ENCODE measurements at regions not wholly inside any gene's neighbourhood (a gene's known extent, or its start where the extent isn't known, plus 50 kb on each side); places are given as distances from the start of the nearest gene placed in this dataset.

GRCh38 chr2:196434217-196434616, 205.3 kb upstream of the CCDC150 start:
- WGBS, 2 donors: 87 to 91% methylated on average over 5 of the region's 5 CpGs
- Histone ChIP-seq H3K27me3 (no peaks in the 10 kb centered on the region), H3K36me3 (no peaks in the 10 kb centered on the region), H3K9me3 (no peaks in the 10 kb centered on the region), H3K4me1 (no peaks in the 10 kb centered on the region), H3K4me3 (replicated peaks in 1 of 3) (no peak overlapping the region), H3K27ac (no peak overlapping the region)
- no peak for TF ChIP-seq POLR2A (IDR thresholded peaks at IDR 0.05)
- no peak for TF ChIP-seq CTCF (IDR thresholded peaks at IDR 0.05)
- intact Hi-C loops (cut with DNase I): no loop called here
- DNase-seq: no peak

DNA sequence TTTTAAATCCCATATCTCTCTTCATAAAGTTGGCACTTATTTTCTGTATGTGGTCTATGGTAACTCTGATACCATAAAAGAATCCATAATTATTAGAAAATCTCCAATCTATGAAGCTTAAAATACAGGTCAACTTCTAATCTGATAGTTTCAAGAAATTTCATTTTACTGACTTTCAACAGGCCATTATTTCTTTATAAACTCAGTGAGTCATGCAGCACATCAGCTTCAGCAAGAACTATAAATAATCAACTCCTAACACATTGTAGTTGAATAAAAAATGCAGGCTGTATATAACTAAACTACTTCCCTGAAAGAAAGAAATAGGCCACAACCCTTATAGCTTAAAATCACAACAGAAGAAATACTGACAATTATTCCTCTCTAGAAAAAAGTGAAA, 204.3 kb upstream of the CCDC150 start:
- no peaks in the 10 kb centered on the region for H3K36me3 ChIP-seq
- no peaks in the 10 kb centered on the region for H3K9me3 ChIP-seq
- H3K27ac ChIP-seq: no peak overlapping the region
- no peaks in the 10 kb centered on the region for H3K4me1 ChIP-seq
- intact Hi-C loops (cut with DNase I): no loop called here
- no peak overlapping the region for H3K4me3 ChIP-seq (replicated peaks in 1 of 3)
- no peaks in the 10 kb centered on the region for H3K27me3 ChIP-seq
- TF ChIP-seq POLR2A (IDR thresholded peaks at IDR 0.05) (no peak), CTCF (IDR thresholded peaks at IDR 0.05) (no peak)
- no peak for DNase-seq

- Histone ChIP-seq H3K27me3 (no peaks in the 10 kb centered on the region), H3K27ac (no peak overlapping the region), H3K4me1 (no peaks in the 10 kb centered on the region), H3K36me3 (no peaks in the 10 kb centered on the region), H3K9me3 (no peaks in the 10 kb centered on the region), H3K4me3 (replicated peaks in 1 of 3) (no peak overlapping the region)
- DNase-seq: no peak
- TF ChIP-seq CTCF (IDR thresholded peaks at IDR 0.05) (no peak), POLR2A (IDR thresholded peaks at IDR 0.05) (no peak)
- intact Hi-C loops (cut with DNase I): no loop called here
- 84 to 89% methylated on average over 6 of the region's 6 CpGs for WGBS, 2 donors
These were observed 201.9 kb upstream of the CCDC150 start for GRCh38 chr2:196437626-196438025.

- no peak overlapping the region for H3K27ac ChIP-seq
- no peaks in the 10 kb centered on the region for H3K4me1 ChIP-seq
- 80 to 82% methylated on average over 4 of the region's 4 CpGs for WGBS, 2 donors
- H3K36me3 ChIP-seq: no peaks in the 10 kb centered on the region
- no peak overlapping the region for H3K4me3 ChIP-seq (replicated peaks in 1 of 3)
- DNase-seq: no peak
- TF ChIP-seq POLR2A (IDR thresholded peaks at IDR 0.05) (no peak), CTCF (IDR thresholded peaks at IDR 0.05) (no peak)
- intact Hi-C loops (cut with DNase I): no loop called here
- H3K9me3 ChIP-seq: no peaks in the 10 kb centered on the region
- H3K27me3 ChIP-seq: no peaks in the 10 kb centered on the region
These were observed 199.8 kb upstream of the CCDC150 start for GRCh38 chr2:196439760-196440159.

DNA sequence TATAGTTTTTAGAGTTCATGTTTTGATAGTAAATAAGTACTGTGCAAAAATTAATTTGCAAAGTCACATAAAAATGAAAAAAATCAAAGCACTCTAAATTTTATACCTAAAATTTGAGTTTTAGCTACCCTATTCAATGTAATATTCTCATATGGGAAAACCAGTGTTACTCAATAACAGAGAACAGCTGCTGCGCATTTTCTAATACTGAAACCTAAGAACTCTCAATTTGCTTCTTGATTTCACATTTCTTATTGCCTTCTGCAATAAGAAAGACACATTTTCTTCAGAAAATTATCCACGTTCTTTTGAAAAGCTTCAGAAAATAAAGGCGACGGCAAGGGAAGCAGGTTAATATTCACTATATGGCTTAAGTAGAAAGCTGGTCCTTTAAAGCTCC, 199.1 kb upstream of the CCDC150 start:
- no peaks in the 10 kb centered on the region for H3K36me3 ChIP-seq

More for the DNA sequence above, 199.1 kb upstream of the CCDC150 start:
- Histone ChIP-seq H3K27ac (no peak overlapping the region), H3K9me3 (no peaks in the 10 kb centered on the region), H3K4me3 (replicated peaks in 1 of 3) (no peak overlapping the region), H3K4me1 (no peaks in the 10 kb centered on the region), H3K27me3 (no peaks in the 10 kb centered on the region)
- no peak for DNase-seq
- 88 to 95% methylated on average over 4 of the region's 4 CpGs for WGBS, 2 donors
- TF ChIP-seq CTCF (IDR thresholded peaks at IDR 0.05): no peak
- no peak for TF ChIP-seq POLR2A (IDR thresholded peaks at IDR 0.05)
- intact Hi-C loops (cut with DNase I): no loop called here

Measured in thyroid gland (tissue), 4 donors.